SK-N-SH (cell line): ENCODE measurements at regions not wholly inside any gene's neighbourhood (a gene's known extent, or its start where the extent isn't known, plus 50 kb on each side); places are given as distances from the start of the nearest gene placed in this dataset.

ENCODE experiments used
- CTCF ChIA-PET: fragments of 300-600, 350-600 bp; formaldehyde crosslinking; extraction: SDS; loops from one replicate; lab custom pipeline; 2021; lab: Yijun Ruan, JAX
- POLR2A ChIA-PET: fragments of 350-600 bp; sonication (Branson Sonifier 250); formaldehyde crosslinking; extraction: SDS; loops from one replicate; lab custom pipeline; 2020; ENCODE audit warnings: antibody characterized with exemption, inconsistent platforms; lab: Yijun Ruan, JAX
- DNase-seq: peaks from one replicate; pipeline ENCODE4 v3.0.0; 2012
- H2AFZ ChIP-seq: fragments of 200-600 bp; sonication (generic); 2 replicates; pipeline ENCODE4 v1.8.1; 2016; ENCODE audit warnings: antibody characterized with exemption, mild to moderate bottlenecking, low read depth
- H3F3A ChIP-seq: fragments of 200-600 bp; sonication (generic); replicated peaks from 2 replicates; pipeline ENCODE3; 2016; ENCODE audit warnings: antibody characterized with exemption, mild to moderate bottlenecking; ENCODE audit not compliant: insufficient read depth
- H3K27ac ChIP-seq, 2 experiments: fragments of 200-500 bp in 1 of 2; fragments of 200-600 bp in 1 of 2; sonication (Bioruptor generic) in 1 of 2; sonication (generic), shearing (Covaris generic) in 1 of 2; 2 replicates each; pipeline versions ENCODE4 v1.5.1 to v1.6.1; 2014 to 2016; ENCODE audit warnings: low read depth in 2 of 2, inconsistent platforms in 1 of 2, low read length in 1 of 2, mild to moderate bottlenecking in 1 of 2, mixed read lengths in 1 of 2
- H3K27me3 ChIP-seq: fragments of 200-600 bp; sonication (generic), shearing (Covaris generic); 2 replicates; pipeline ENCODE4 v1.6.1; 2016; ENCODE audit warnings: mixed run types; ENCODE audit not compliant: insufficient read depth
- H3K36me3 ChIP-seq, 2 experiments: fragments of 200-500 bp in 1 of 2; fragments of 200-600 bp in 1 of 2; sonication (Bioruptor generic) in 1 of 2; sonication (generic) in 1 of 2; replicated peaks in 1 of 2; 2 replicates each; pipeline versions ENCODE3 to v1.5.1; 2014 to 2016; ENCODE audit warnings: low read length in 1 of 2, mild to moderate bottlenecking in 1 of 2; ENCODE audit not compliant: insufficient read depth in 2 of 2, control insufficient read depth in 1 of 2
- H3K4me1 ChIP-seq, 2 experiments: fragments of 200-500 bp in 1 of 2; fragments of 200-600 bp in 1 of 2; sonication (Bioruptor generic) in 1 of 2; sonication (generic), shearing (Covaris generic) in 1 of 2; 2 replicates each; pipeline versions ENCODE4 v1.5.1 to v1.6.1; 2014 to 2016; ENCODE audit warnings: low read depth in 1 of 2, low read length in 1 of 2, mixed run types in 1 of 2; ENCODE audit not compliant: insufficient read depth in 2 of 2, control insufficient read depth in 1 of 2
- H3K4me2 ChIP-seq: fragments of 200-600 bp; sonication (generic), shearing (Covaris generic); 2 replicates; pipeline ENCODE4 v1.6.1; 2017; ENCODE audit warnings: mixed run types
- H3K4me3 ChIP-seq, 2 experiments: fragments of 200-500 bp in 1 of 2; fragments of 200-600 bp in 1 of 2; sonication (Bioruptor generic) in 1 of 2; sonication (generic), shearing (Covaris generic) in 1 of 2; 2 replicates each; pipeline versions ENCODE4 v1.5.1 to v1.8.1; 2014 to 2016; ENCODE audit warnings: low read depth in 2 of 2, inconsistent platforms in 1 of 2, low read length in 1 of 2, mild to moderate bottlenecking in 1 of 2, mixed read lengths in 1 of 2, moderate library complexity in 1 of 2
- H3K79me2 ChIP-seq: fragments of 200-600 bp; sonication (generic); 2 replicates; pipeline ENCODE4 v1.8.1; 2017; ENCODE audit warnings: mild to moderate bottlenecking; ENCODE audit not compliant: insufficient read depth
- H3K9ac ChIP-seq: fragments of 200-600 bp; sonication (generic); 2 replicates; pipeline ENCODE4 v1.6.1; 2017; ENCODE audit warnings: mixed run types
- H3K9me2 ChIP-seq: fragments of 200-600 bp; sonication (generic); 2 replicates; pipeline ENCODE4 v1.6.1; 2017; ENCODE audit warnings: mixed run types
- H3K9me3 ChIP-seq: fragments of 200-600 bp; sonication (generic); 2 replicates; pipeline ENCODE4 v1.6.1; 2017; ENCODE audit warnings: mixed run types, mild to moderate bottlenecking, moderate library complexity
- H4K20me1 ChIP-seq: fragments of 200-600 bp; sonication (generic); 2 replicates; pipeline ENCODE4 v1.6.1; 2017; ENCODE audit warnings: mild to moderate bottlenecking, mixed run types; ENCODE audit not compliant: insufficient read depth
- CHD2 ChIP-seq: fragments of 150-350 bp; IDR thresholded peaks from 2 replicates; pipeline ENCODE4 v1.6.1; 2018; ENCODE audit warnings: low read length; ENCODE audit not compliant: partially characterized antibody
- ELF1 ChIP-seq: IDR thresholded peaks from 2 replicates; pipeline ENCODE4 v1.4.0; 2012
- EP300 ChIP-seq, 2 experiments: IDR thresholded peaks; 2 replicates each; pipeline versions ENCODE4 v1.4.0 to v1.6.1; 2012; ENCODE audit warnings: borderline replicate concordance in 1 of 2, low read depth in 1 of 2, low read length in 1 of 2
- EZH2phosphoT487 ChIP-seq: fragments of 200-600 bp; sonication (generic); IDR thresholded peaks from 2 replicates; pipeline ENCODE4 v1.6.1; 2017; ENCODE audit warnings: low read depth, mixed run types, mild to moderate bottlenecking, antibody characterized with exemption, moderate library complexity, borderline replicate concordance
- FOXJ3 ChIP-seq: sonication (generic); formaldehyde crosslinking; IDR thresholded peaks from 2 replicates; pipeline ENCODE4 v1.5.1; 2020; ENCODE audit warnings: mild to moderate bottlenecking, missing genetic modification reagents
- GABPA ChIP-seq: IDR thresholded peaks from 2 replicates; pipeline ENCODE4 v1.4.0; 2012; ENCODE audit warnings: low read depth, mild to moderate bottlenecking
- GATA2 ChIP-seq: sonication (generic); formaldehyde crosslinking; IDR thresholded peaks from 2 replicates; pipeline ENCODE4 v1.5.0; 2020; ENCODE audit warnings: mild to moderate bottlenecking, missing genetic modification reagents
- JUND ChIP-seq: IDR thresholded peaks from 2 replicates; pipeline ENCODE4 v1.4.0; 2012
- MEF2A ChIP-seq: IDR thresholded peaks from 2 replicates; pipeline ENCODE4 v1.4.0; 2012; ENCODE audit warnings: low read depth, borderline replicate concordance
- RAD21 ChIP-seq: IDR thresholded peaks from 2 replicates; pipeline ENCODE4 v1.6.1; 2012; ENCODE audit warnings: mild to moderate bottlenecking, low read length
- RFX5 ChIP-seq: IDR thresholded peaks from 2 replicates; pipeline ENCODE4 v1.6.1; 2012; ENCODE audit warnings: mild to moderate bottlenecking, improper control_type of control experiment, low read length
- TCF12 ChIP-seq: IDR thresholded peaks from 2 replicates; pipeline ENCODE4 v1.4.0; 2012
- TEAD4 ChIP-seq: IDR thresholded peaks from 2 replicates; pipeline ENCODE4 v1.4.0; 2012; ENCODE audit warnings: mild to moderate bottlenecking, borderline replicate concordance; ENCODE audit not compliant: insufficient read depth
- YY1 ChIP-seq: IDR thresholded peaks from 2 replicates; pipeline ENCODE4 v1.4.0; 2012; ENCODE audit warnings: low read depth, mild to moderate bottlenecking
- WGBS: methylation state at CpG from one replicate; pipeline ENCODE4 v1.1.6; 2017; ENCODE audit warnings: low lambda C conversion rate; 5-methylcytosine and 5-hydroxymethylcytosine counted together
- TF ChIP-seq, protein P1 (sequence below): fragments of 150-350 bp; IDR thresholded peaks from 2 replicates; pipeline ENCODE4 v1.6.1; 2016; ENCODE audit warnings: mild to moderate bottlenecking, low read depth, low read length
- TF ChIP-seq, protein P2 (sequence below): fragments of 200-600 bp; sonication (generic); IDR thresholded peaks from 2 replicates; pipeline ENCODE4 v1.6.1; 2017; ENCODE audit warnings: antibody characterized with exemption, mild to moderate bottlenecking, moderate library complexity
- TF ChIP-seq, protein P3 (sequence below): fragments of 150-350 bp; IDR thresholded peaks from 2 replicates; pipeline ENCODE4 v1.6.1; 2017; ENCODE audit warnings: antibody characterized with exemption, low read length, low read depth, borderline replicate concordance
- TF ChIP-seq, protein P4 (sequence below): IDR thresholded peaks from 2 replicates; pipeline ENCODE4 v1.4.0; 2012; ENCODE audit warnings: low read depth, borderline replicate concordance

DNA sequence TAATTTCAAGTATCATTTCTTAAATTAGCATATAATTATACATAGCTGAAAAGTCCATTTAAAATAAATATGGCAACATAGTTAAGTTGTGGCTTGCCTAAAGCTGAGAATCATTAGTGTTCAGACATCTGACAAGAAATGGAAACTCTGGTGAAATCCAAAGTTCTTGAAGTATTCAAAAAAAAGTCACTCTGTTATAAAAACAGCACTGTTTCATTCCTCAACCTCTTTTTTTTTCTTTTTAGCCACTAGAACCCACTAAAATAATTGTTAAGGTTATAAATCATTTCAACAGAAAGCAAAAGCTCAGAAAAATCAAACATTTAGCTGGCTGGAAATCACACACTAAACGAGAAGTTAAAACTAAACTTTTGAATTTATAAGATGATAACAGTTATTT, 476.7 kb downstream of the LTN1 start:
- Histone ChIP-seq H3K4me2 (no peak overlapping the region), H3K4me1 (peaks cover 8 to 11% of the 10 kb centered on the region in 2 experiments; a peak in 3 of 4 replicates), H3K27me3 (no peaks in the 10 kb centered on the region), H3K9me2 (no peaks in the 10 kb centered on the region), H3K4me3 (no peak overlapping the region), H2AFZ (peak overlapping the region; percentile 44), H3K79me2 (no peaks in the 10 kb centered on the region), H3K9ac (no peak overlapping the region), H3K36me3 (no peaks in the 10 kb centered on the region), H3K9me3 (no peaks in the 10 kb centered on the region), H3F3A (peaks cover 6% of the 10 kb centered on the region), H4K20me1 (no peaks in the 10 kb centered on the region), H3K27ac (peak overlapping the region in 1 of 2 experiments; percentile 86; a peak in 1 of 4 replicates)
- WGBS, result 88% methylated on average over 1 of the region's 1 CpG
- ChIA-PET POLR2A (no interaction called here), CTCF (interaction anchor here (0.6 to 3.5 kb wide), 4 partner anchors 24 to 429 kb away, joined by 3 to 19 read pairs (median 3); no protein-coding TSS in a partner anchor)
- TF ChIP-seq EP300 (IDR thresholded peaks at IDR 0.05; ENCODE audit: borderline replicate concordance in 1 of 2, low read depth in 1 of 2, low read length in 1 of 2), result no peak
- TF ChIP-seq JUND, result no peak
- TF ChIP-seq CHD2, result no peak
- no peak for TF ChIP-seq TEAD4
- TF ChIP-seq GATA2 (CRISPR knock-in tag), result no peak
- no peak for TF ChIP-seq TCF12
- TF ChIP-seq FOXJ3, result no peak
- TF ChIP-seq RAD21, result no peak
- no peak for TF ChIP-seq GABPA
- TF ChIP-seq EZH2phosphoT487, result no peak
- TF ChIP-seq, protein P1, sequence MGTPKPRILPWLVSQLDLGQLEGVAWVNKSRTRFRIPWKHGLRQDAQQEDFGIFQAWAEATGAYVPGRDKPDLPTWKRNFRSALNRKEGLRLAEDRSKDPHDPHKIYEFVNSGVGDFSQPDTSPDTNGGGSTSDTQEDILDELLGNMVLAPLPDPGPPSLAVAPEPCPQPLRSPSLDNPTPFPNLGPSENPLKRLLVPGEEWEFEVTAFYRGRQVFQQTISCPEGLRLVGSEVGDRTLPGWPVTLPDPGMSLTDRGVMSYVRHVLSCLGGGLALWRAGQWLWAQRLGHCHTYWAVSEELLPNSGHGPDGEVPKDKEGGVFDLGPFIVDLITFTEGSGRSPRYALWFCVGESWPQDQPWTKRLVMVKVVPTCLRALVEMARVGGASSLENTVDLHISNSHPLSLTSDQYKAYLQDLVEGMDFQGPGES, result no peak
- TF ChIP-seq, protein P2, sequence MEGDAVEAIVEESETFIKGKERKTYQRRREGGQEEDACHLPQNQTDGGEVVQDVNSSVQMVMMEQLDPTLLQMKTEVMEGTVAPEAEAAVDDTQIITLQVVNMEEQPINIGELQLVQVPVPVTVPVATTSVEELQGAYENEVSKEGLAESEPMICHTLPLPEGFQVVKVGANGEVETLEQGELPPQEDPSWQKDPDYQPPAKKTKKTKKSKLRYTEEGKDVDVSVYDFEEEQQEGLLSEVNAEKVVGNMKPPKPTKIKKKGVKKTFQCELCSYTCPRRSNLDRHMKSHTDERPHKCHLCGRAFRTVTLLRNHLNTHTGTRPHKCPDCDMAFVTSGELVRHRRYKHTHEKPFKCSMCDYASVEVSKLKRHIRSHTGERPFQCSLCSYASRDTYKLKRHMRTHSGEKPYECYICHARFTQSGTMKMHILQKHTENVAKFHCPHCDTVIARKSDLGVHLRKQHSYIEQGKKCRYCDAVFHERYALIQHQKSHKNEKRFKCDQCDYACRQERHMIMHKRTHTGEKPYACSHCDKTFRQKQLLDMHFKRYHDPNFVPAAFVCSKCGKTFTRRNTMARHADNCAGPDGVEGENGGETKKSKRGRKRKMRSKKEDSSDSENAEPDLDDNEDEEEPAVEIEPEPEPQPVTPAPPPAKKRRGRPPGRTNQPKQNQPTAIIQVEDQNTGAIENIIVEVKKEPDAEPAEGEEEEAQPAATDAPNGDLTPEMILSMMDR, result no peak
- TF ChIP-seq ELF1, result no peak
- no peak for TF ChIP-seq YY1
- DNase-seq, result no peak

DNA sequence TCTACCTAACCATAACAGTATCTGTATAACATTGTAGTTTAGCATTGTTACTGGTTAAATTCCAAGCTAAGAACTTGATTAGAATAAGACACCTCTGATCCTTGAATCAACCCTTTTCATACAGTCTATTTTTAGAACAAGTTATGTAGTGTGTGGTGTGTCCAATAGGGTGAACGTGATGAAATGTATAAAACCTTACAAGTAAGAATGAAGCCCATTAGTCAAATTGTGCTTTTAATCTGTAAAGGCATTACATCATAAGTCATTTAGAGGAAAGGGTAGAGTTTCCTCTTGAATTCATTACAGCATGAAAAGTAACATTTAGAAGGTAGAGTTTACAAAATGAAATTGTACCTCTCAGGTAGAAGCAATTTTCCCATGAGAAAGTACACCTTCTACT, 479.2 kb downstream of the LTN1 start:
- CTCF ChIA-PET, result interaction anchor here (0.9 to 1.0 kb wide), 2 partner anchors 228 to 1663 kb away, joined by 3 to 4 read pairs; no protein-coding TSS in a partner anchor
- no peak for DNase-seq
- H3K9ac ChIP-seq, result no peak overlapping the region
- H3K27me3 ChIP-seq, result no peaks in the 10 kb centered on the region
- peaks cover 6% of the 10 kb centered on the region for H3F3A ChIP-seq
- H3K4me3 ChIP-seq, result no peak overlapping the region
- 79% methylated on average over 1 of the region's 1 CpG for WGBS
- H3K4me2 ChIP-seq, result no peak overlapping the region
- H3K27ac ChIP-seq, result no peak overlapping the region
- POLR2A ChIA-PET, result no interaction called here
- no peaks in the 10 kb centered on the region for H3K79me2 ChIP-seq
- H3K36me3 ChIP-seq, result no peaks in the 10 kb centered on the region
- no peaks in the 10 kb centered on the region for H3K9me2 ChIP-seq
- no peaks in the 10 kb centered on the region for H3K9me3 ChIP-seq
- no peaks in the 10 kb centered on the region for H4K20me1 ChIP-seq
- no peak overlapping the region for H2AFZ ChIP-seq
- H3K4me1 ChIP-seq, result peaks cover 5 to 8% of the 10 kb centered on the region in 2 experiments; a peak in 3 of 4 replicates
- no peak for TF ChIP-seq GABPA
- TF ChIP-seq EZH2phosphoT487, result no peak
- TF ChIP-seq, protein P3, sequence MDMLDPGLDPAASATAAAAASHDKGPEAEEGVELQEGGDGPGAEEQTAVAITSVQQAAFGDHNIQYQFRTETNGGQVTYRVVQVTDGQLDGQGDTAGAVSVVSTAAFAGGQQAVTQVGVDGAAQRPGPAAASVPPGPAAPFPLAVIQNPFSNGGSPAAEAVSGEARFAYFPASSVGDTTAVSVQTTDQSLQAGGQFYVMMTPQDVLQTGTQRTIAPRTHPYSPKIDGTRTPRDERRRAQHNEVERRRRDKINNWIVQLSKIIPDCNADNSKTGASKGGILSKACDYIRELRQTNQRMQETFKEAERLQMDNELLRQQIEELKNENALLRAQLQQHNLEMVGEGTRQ, result no peak
- TF ChIP-seq, protein P4, sequence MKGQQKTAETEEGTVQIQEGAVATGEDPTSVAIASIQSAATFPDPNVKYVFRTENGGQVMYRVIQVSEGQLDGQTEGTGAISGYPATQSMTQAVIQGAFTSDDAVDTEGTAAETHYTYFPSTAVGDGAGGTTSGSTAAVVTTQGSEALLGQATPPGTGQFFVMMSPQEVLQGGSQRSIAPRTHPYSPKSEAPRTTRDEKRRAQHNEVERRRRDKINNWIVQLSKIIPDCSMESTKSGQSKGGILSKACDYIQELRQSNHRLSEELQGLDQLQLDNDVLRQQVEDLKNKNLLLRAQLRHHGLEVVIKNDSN, result no peak
- no peak for TF ChIP-seq EP300 (IDR thresholded peaks at IDR 0.05; ENCODE audit: borderline replicate concordance in 1 of 2, low read depth in 1 of 2, low read length in 1 of 2)
- TF ChIP-seq MEF2A, result no peak
- no peak for TF ChIP-seq YY1
- TF ChIP-seq, protein P1, result no peak
- no peak for TF ChIP-seq ELF1
- no peak for TF ChIP-seq TCF12
- no peak for TF ChIP-seq RFX5
